ENCODE measurements at regions not wholly inside any gene's neighbourhood (a gene's known extent, or its start where the extent isn't known, plus 50 kb on each side); places are given as distances from the start of the nearest gene placed in this dataset.
"Not testable (repeated sequence)": the region's sequence is repeated elsewhere in the genome, so short reads cannot be mapped to it uniquely, and the experiment has no call there.

DNA sequence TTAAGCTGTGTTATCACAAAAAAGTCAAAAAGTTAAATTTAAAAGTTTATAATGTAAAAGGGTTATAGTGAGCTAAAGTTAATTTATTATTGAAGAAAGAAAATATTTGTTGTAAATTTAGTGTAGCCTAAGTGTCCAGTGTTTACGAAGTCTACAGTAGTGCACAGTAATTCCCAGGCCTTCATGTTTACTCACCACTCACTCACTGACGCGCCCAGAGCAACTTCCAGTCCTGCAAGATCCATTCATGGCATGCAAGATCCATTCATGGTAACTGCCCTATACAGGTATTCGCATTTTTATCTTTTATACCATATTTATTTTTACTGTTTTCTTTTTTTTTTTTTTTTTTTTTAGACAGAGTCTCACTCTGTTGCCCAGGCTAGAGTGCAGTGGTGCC lies 69.5 kb downstream of the TPRA1 start:
- FAIRE-seq (no peak), DNase-seq (ENCODE audit: insufficient read length, low spot score) (no peak)

DNA sequence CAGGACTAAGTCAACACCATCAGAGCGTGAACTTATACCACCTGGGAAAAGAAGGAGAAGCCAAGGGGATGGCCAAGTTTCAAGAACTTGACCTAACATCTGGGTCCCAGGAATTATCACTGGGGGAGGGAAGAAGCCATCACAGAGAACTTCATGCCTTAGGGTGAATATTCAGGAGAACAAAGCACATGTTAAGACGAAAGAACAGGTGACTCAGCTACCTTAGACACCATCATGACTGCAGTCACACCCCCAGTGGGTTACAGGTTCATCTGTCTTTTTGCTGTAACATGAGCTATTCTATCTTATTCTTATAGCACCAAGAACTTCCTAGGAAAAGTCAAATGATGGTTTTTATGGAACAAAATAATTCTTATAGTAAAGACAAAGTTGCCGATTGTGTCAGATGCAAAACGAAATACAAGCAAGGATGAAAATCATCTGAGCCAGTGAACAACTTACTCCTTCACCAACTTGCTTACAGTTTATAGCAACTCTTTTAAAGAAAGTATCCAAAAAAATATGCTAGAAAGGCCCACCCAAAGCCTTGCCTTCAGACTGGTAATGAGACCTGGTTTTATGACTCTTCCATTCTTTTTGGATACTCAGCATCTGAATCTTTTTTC lies 72.0 kb downstream of the TPRA1 start:
- DNase-seq (ENCODE audit: insufficient read length, low spot score) (no peak), FAIRE-seq (no peak)

- DNase-seq (ENCODE audit: insufficient read length, low spot score), result no peak
- FAIRE-seq, result no peak
These were observed 78.3 kb downstream of the TPRA1 start for GRCh38 chr3:127512256-127512655.

DNA sequence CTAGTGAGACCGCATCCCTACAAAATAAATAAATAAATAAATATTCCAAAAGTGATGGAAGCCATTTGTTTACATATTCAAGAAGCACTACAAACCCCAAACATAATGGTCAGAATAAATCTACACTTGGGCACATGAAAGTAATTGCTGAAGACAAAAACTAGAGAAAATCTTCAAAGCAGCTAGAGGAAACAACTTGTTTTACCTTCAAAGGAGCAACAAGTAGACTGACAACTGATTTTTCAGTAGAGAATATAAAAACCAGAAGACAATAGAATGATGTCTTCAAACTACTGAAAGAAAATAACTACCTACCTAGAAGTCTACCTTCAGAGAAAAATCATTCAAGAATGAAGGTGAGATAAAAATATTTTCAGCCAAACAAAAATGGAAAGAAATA lies 89.4 kb downstream of the TPRA1 start:
- DNase-seq (ENCODE audit: insufficient read length, low spot score) (no peak), FAIRE-seq (no peak)

DNA sequence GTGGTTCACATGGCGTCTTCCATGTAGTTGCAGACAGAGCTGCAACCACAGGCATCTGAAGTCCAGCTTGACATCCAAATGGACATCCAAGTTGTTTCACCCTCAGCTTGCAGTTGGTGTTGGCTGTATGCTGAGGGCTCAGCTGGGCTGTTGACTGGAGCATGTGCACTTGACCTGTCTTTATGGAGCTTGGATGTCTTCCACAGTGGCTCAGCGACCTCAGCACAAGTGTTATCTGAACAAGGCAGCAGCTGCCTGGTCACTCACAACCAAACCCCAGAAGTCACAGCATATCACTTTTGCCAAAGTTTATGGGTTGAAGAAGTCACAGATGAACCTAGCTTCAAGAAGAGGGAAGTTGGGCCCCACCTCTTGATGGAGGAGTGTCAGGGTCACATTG lies 92.9 kb downstream of the TPRA1 start:
- FAIRE-seq (no peak), DNase-seq (ENCODE audit: insufficient read length, low spot score) (no peak)

DNA sequence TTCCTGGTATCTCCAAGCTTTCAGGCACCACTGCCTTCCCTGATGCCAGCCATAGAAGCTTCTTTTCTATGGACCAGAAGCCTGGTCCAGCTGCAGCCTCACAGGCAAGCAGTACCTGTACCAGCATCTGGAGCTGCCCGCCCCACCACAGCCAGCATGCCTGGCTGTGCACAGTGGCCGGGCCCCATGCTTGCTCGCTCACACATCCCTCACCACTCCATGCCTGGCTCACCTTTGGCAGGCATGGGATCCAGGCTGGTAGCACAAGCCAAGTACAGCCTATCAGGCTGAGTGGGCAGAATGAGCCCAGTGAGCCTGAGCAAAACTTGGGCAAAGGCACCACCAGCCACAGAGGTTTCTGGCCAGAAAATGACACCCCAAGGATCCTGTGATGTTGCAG lies 93.4 kb downstream of the TPRA1 start:
- FAIRE-seq (no peak), DNase-seq (ENCODE audit: insufficient read length, low spot score) (no peak)

DNA sequence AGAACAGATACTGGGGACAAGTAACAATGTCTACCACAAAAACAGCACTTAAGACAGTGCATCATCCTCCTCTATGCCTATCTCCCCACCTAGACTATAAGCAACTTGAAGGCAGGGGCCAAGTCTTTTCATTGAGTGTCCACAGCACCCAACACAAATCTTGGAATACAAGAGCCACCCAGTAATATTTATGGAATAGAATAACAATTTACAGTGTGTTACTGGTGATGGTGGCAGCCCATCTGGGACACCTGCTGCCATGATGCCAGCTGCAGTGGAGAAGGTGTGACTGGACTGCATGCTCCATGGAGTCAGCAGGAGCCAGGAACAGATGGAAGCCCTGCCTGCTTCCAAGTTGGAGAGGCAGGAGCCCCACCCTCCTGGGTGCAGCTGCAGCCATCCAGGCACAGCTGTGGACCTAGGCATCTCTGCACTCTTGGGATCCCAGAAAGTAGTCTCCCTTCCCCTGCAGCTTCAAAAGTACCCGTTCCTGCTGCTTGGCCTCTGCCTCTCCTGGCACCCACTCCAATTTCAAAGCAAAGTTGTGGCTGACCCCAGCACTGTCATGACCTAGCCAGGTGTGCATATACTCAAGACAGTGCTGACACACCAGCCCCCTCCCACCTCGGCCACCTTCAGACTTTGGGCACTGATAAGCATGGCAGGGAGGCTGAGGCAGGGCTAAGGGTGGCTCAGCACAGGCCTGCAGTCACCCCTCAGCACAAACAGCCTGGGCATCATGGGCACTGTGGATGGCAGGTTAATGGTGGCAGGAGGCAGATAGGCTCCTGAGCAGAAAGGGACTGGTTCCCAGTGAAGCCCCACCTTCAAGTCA lies 94.5 kb downstream of the TPRA1 start:
- no peak for DNase-seq (ENCODE audit: insufficient read length, low spot score)
- FAIRE-seq, result no peak

DNA sequence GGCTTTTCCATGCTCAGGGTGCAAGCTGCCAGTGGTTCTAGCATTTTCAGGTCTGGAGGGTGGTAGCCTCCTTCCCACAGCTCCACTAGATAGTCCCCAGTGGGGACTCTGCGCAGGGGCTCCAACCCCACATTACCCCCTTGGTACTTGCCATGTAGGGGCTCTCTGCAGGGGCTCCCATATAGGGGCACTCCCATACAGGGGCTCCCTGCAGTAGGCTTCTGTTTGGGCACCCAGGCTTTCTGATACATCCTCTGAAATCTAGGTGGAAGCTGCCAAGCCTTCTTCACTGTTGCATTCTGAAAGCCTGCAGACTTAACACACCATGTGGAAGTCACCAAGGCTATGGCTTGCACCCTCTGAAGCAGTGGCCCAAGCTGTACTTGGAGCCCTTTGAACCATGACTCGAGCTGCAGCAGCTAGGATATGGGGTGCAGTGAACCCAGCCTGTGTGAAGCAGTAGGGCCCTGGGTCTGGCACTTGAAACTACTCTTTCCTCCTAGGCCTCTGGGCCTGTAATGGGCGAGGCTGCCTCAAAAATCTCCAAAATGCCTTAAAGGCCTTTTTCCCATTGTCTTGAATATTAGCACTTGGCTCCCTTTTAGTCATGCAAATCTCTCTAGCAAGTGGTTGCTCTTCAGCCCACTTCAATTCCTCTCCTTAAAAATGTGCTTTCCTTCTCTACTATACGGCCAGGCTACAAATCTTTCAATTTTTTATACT lies 96.4 kb downstream of the TPRA1 start:
- FAIRE-seq, result no peak
- DNase-seq (ENCODE audit: insufficient read length, low spot score), result no peak

GRCh38 chr3:127492426-127492825 lies 98.1 kb downstream of the TPRA1 start:
- FAIRE-seq (no peak), DNase-seq (ENCODE audit: insufficient read length, low spot score) (no peak)

GRCh38 chr3:127491909-127492308 lies 98.6 kb downstream of the TPRA1 start:
- FAIRE-seq (no peak), DNase-seq (ENCODE audit: insufficient read length, low spot score) (no peak)

DNA sequence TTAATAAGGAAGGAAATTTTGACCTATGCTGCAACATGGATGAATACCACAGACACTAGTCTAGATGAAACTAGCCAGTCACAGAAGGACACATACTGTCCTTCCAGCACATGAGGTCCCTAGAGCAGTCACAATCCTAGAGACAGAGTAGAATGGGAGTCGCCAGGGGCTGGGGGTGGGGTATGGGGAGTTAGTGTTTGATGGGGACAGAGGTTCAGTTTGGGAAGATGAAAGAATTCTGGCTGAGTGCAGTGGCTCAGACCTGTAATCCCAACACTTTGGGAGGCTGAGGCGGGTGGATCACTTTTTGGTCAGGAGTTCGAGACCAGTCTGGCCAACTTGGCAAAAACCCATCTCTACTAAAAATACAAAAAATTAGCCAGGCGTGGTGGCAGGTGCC lies 99.2 kb downstream of the TPRA1 start:
- DNase-seq (ENCODE audit: insufficient read length, low spot score) (no peak), FAIRE-seq (no peak)

GRCh38 chr3:127491024-127491305 lies 99.6 kb downstream of the TPRA1 start:
- not testable (repeated sequence) for FAIRE-seq; DNase-seq (ENCODE audit: insufficient read length, low spot score)

DNA sequence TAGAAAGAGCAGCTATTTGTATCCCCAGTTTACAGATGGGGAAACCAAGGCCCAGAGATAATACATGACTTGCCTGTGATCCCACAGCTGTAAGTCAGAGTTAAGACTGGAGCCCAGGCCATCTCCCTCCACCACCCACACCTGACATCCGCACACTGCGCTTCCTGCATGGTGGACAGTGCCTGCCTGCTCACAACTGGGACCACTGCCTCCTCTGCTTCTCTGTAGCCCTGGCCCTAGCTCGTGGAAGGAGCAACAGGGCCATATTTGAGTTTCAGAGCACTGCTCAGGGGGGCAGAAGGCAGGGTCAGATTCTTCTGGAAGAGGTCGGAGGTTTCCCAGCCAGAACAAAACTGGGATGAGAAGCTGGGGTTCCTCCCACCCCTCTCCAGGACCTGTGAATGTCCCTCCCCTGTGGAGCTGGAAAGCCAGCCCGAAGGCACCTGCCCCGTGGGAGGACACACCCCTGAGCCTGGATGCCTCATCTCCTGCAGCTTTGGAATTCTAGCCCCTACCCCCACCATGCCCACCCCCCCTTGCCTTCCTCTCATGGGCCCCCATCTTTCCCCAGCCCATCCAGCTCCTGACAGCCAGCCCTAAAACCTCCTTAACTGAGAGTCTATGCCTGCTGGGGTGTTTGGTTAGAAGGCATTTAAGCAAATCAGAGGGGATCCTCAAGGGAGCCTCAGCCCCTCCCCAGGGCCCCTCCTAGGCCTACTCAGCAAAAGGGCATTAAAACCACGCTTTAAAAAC lies 100.1 kb downstream of the TPRA1 start:
- DNase-seq (ENCODE audit: insufficient read length, low spot score), result no peak
- no peak for FAIRE-seq

DNA sequence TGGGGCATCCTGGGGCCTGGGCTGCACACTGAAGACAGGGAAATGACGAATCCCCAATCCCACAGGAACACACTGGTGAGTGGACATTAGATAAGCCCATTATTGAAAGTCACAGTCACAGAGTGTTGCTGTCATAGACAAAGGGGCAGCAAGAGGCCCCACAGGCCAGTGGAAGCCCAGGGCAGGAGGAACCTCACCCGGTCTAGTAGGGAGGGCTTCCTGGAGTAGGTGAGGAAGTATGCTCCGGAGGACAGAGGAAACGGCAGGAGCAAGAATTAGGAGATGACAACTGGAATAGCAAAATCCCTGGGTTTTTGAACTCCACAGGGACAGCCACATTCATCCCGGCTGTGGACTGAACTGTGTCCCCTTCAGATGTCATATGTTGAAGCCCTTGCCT lies 101.2 kb downstream of the TPRA1 start:
- DNase-seq (ENCODE audit: insufficient read length, low spot score) (no peak), FAIRE-seq (no peak)

- FAIRE-seq (no peak), DNase-seq (ENCODE audit: insufficient read length, low spot score) (no peak)
These were observed 101.8 kb downstream of the TPRA1 start for GRCh38 chr3:127488740-127489139.

DNA sequence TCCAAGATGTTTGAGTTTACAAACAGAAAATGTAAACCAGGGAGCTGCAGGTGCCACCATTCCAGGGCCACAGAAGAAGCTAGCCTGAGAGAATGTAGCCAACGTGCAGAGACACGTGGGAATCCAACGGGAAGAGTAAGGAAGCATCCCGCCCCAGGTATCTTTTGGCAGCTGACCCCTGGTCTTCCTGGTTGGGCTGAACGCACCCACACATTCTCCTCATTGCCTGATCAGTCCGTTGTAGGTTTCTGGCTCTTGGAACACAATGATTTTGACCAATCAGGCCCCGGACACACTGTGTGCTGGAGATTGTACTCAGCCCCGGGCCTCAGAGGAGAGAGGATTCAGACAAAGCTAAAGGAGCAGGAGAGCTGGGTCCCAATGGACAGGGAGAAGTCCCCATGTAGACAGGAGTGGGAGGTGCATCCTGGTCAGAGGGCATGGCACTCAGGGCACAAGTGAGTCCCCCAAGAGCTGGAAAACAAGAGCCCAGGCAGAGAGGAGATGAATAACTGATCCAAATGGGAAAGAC lies 102.3 kb downstream of the TPRA1 start:
- FAIRE-seq (no peak), DNase-seq (ENCODE audit: insufficient read length, low spot score) (no peak)

DNA sequence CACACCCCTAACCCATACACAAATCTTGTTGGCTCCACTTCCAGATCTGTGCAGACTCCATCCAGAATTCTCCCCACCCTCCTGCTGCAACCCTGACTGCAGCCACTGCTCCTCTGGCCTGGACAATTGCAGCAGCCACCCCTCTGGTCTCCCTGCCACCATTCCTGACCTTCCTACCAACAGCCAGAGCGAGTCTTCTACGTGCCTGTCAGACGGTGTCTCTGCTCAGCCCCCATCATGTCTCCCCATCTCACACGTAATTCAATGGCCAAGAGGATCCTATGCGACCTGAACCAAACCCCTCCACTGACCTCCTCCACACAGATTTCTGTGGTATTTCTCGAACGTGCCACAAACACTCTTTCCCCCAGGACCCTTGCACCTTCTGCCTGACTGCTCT lies 103.3 kb downstream of the TPRA1 start:
- FAIRE-seq (no peak), DNase-seq (ENCODE audit: insufficient read length, low spot score) (no peak)

GRCh38 chr3:127486321-127486944 lies 104.1 kb downstream of the TPRA1 start:
- DNase-seq (ENCODE audit: insufficient read length, low spot score) (no peak), FAIRE-seq (no peak)

DNA sequence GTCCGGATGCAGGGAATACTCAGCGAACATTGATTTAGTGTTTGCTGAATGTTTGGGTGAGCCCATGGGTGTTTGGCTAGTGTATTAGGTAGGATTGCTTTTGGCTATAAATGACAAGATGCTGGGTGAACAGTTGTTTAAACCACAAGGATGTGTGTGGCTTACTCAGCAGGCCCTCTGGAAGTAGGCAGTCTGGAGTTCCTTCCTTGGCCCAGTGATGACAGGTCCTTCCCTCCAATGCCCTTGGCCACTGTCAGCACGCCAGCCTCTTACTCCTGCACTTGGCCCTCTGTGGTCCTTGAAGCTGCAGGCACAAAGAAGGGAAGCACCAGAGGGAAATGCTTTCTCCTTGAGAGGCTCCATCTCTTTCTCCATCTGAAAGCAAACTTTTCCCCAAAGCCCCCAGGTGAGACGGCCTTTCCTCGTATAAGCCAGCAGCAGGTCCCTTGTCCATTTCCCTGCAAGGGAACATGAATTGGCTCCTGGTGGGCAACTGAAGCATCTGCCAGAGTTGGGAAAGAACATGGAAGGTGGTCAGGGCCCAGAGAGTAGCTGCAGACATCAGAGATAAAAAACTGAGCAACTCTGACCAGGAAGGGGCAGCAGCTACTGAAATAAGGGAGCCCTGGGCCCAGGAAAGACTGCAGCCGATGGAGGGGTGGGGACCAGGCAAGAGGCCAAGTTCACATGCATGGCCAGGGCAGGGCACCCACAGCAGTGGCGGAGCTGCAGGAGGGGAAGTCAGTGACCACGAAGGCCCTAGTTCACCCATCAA lies 105.0 kb downstream of the TPRA1 start:
- FAIRE-seq (no peak), DNase-seq (ENCODE audit: insufficient read length, low spot score) (no peak)

Data from HTR-8/SVneo (cell line).